HAP-1 (cell line): ENCODE measurements at regions not wholly inside any gene's neighbourhood (a gene's known extent, or its start where the extent isn't known, plus 50 kb on each side); places are given as distances from the start of the nearest gene placed in this dataset.
"Not testable (repeated sequence)": the region's sequence is repeated elsewhere in the genome, so short reads cannot be mapped to it uniquely, and the experiment has no call there.

Experiments
- DNase-seq, 2 experiments: peaks; one replicate each; pipeline ENCODE4 v3.0.0-alpha.2; 2016 to 2020; ENCODE audit warnings: low spot score in 2 of 2
- H3K27me3 ChIP-seq: fragments of 250-450 bp; sonication (Bioruptor Pico); 2 replicates; pipeline ENCODE4 v1.5.1; 2020; ENCODE audit warnings: low read depth, mild to moderate bottlenecking, moderate library complexity
- H3K36me3 ChIP-seq: fragments of 250-450 bp; sonication (Bioruptor Pico); replicated peaks from 2 replicates; pipeline ENCODE4 v1.5.1; 2020; ENCODE audit warnings: mild to moderate bottlenecking
- H3K4me1 ChIP-seq: fragments of 250-450 bp; sonication (Bioruptor Pico); 2 replicates; pipeline ENCODE4 v1.5.1; 2020; ENCODE audit warnings: mild to moderate bottlenecking
- H3K4me3 ChIP-seq: fragments of 250-450 bp; sonication (Bioruptor Pico); 2 replicates; pipeline ENCODE4 v1.5.1; 2020; ENCODE audit warnings: mild to moderate bottlenecking, moderate library complexity
- H3K9me3 ChIP-seq: fragments of 250-450 bp; sonication (Bioruptor Pico); 2 replicates; pipeline ENCODE4 v1.5.1; 2020; ENCODE audit warnings: mild to moderate bottlenecking, moderate library complexity
- in situ Hi-C: fragments of 300-500 bp; cut with MboI; formaldehyde crosslinking; loops from 3 replicates; pipeline ENCODE4 v1.14.3; 2020; ENCODE audit warnings: low sequenced_read_pairs, inconsistent platforms, mixed read lengths

- no peaks in the 10 kb centered on the region for H3K9me3 ChIP-seq
- no peak for DNase-seq
- no peaks in the 10 kb centered on the region for H3K27me3 ChIP-seq
- no peak overlapping the region for H3K4me3 ChIP-seq
- no peaks in the 10 kb centered on the region for H3K4me1 ChIP-seq
- in situ Hi-C loops: no loop called here
- no peaks in the 10 kb centered on the region for H3K36me3 ChIP-seq
These were observed 109.3 kb downstream of the GPX5 start for GRCh38 chr6:28634761-28635546.

GRCh38 chr6:28635547-28636158 lies 110.0 kb downstream of the GPX5 start:
- no peaks in the 10 kb centered on the region for H3K4me1 ChIP-seq
- H3K9me3 ChIP-seq: no peaks in the 10 kb centered on the region
- no peak for DNase-seq
- in situ Hi-C loops: no loop called here
- H3K36me3 ChIP-seq: no peaks in the 10 kb centered on the region
- H3K27me3 ChIP-seq: no peaks in the 10 kb centered on the region
- no peak overlapping the region for H3K4me3 ChIP-seq

GRCh38 chr6:28638787-28639430 lies 113.2 kb downstream of the GPX5 start:
- Histone ChIP-seq H3K4me1 (no peaks in the 10 kb centered on the region), H3K27me3 (no peaks in the 10 kb centered on the region), H3K36me3 (no peaks in the 10 kb centered on the region), H3K9me3 (no peaks in the 10 kb centered on the region), H3K4me3 (no peak overlapping the region)
- in situ Hi-C loops: no loop called here
- no peak for DNase-seq

GRCh38 chr6:28639445-28640290 lies 114.0 kb downstream of the GPX5 start:
- H3K27me3 ChIP-seq, in situ Hi-C loops, H3K9me3 ChIP-seq: not testable (repeated sequence)

GRCh38 chr6:28643017-28643740 lies 117.5 kb downstream of the GPX5 start:
- H3K4me3 ChIP-seq: peak overlapping the region; percentile 2; the same call in 1 of the 2 replicates
- no peaks in the 10 kb centered on the region for H3K36me3 ChIP-seq
- H3K4me1 ChIP-seq: peaks cover 2% of the 10 kb centered on the region; the same call in 1 of the 2 replicates
- no peaks in the 10 kb centered on the region for H3K9me3 ChIP-seq
- in situ Hi-C loops: no loop called here
- H3K27me3 ChIP-seq: no peaks in the 10 kb centered on the region
- DNase-seq: peak; percentile 87 to 89

More at GRCh38 chr6:28639445-28640290, 114.0 kb downstream of the GPX5 start:
- DNase-seq, H3K4me1 ChIP-seq, H3K4me3 ChIP-seq, H3K36me3 ChIP-seq: not testable (repeated sequence)

GRCh38 chr6:28646650-28647049 lies 121.0 kb downstream of the GPX5 start:
- Histone ChIP-seq H3K4me1 (peaks cover 13% of the 10 kb centered on the region), H3K27me3 (no peaks in the 10 kb centered on the region), H3K9me3 (no peaks in the 10 kb centered on the region), H3K4me3 (no peak overlapping the region), H3K36me3 (no peaks in the 10 kb centered on the region)
- in situ Hi-C loops: no loop called here
- DNase-seq: no peak

GRCh38 chr6:28648035-28648877 lies 122.6 kb downstream of the GPX5 start:
- no peaks in the 10 kb centered on the region for H3K9me3 ChIP-seq
- peak overlapping the region; percentile 55 for H3K4me3 ChIP-seq
- peaks cover 13% of the 10 kb centered on the region for H3K4me1 ChIP-seq
- H3K27me3 ChIP-seq: no peaks in the 10 kb centered on the region
- in situ Hi-C loops: no loop called here
- no peaks in the 10 kb centered on the region for H3K36me3 ChIP-seq
- DNase-seq: peak; percentile 83 to 89

GRCh38 chr6:28648878-28649375 lies 123.2 kb downstream of the GPX5 start:
- Histone ChIP-seq H3K27me3 (no peaks in the 10 kb centered on the region), H3K36me3 (no peaks in the 10 kb centered on the region), H3K4me3 (peak overlapping the region; percentile 55), H3K9me3 (no peaks in the 10 kb centered on the region), H3K4me1 (peaks cover 13% of the 10 kb centered on the region)
- in situ Hi-C loops: no loop called here
- DNase-seq: peak; percentile 23 to 26

- no peaks in the 10 kb centered on the region for H3K9me3 ChIP-seq
- no peak for DNase-seq
- no peak overlapping the region for H3K4me3 ChIP-seq
- H3K4me1 ChIP-seq: peaks cover 13% of the 10 kb centered on the region
- in situ Hi-C loops: no loop called here
- no peaks in the 10 kb centered on the region for H3K36me3 ChIP-seq
- H3K27me3 ChIP-seq: no peaks in the 10 kb centered on the region
These were observed 125.5 kb downstream of the GPX5 start for GRCh38 chr6:28651161-28651560.

- H3K27me3 ChIP-seq: no peaks in the 10 kb centered on the region
- no peak overlapping the region for H3K4me3 ChIP-seq
- no peak for DNase-seq
- in situ Hi-C loops: no loop called here
- no peaks in the 10 kb centered on the region for H3K36me3 ChIP-seq
- H3K4me1 ChIP-seq: peaks cover 13% of the 10 kb centered on the region
- H3K9me3 ChIP-seq: no peaks in the 10 kb centered on the region
These were observed 128.2 kb downstream of the GPX5 start for GRCh38 chr6:28653876-28654275.

GRCh38 chr6:28655164-28655563 lies 129.5 kb downstream of the GPX5 start:
- DNase-seq: no peak

GRCh38 chr6:28656715-28657114 lies 131.0 kb downstream of the GPX5 start:
- Histone ChIP-seq H3K9me3 (no peaks in the 10 kb centered on the region), H3K27me3 (no peaks in the 10 kb centered on the region), H3K4me3 (peak overlapping the region; percentile 54), H3K4me1 (peaks cover 4% of the 10 kb centered on the region), H3K36me3 (no peaks in the 10 kb centered on the region)
- DNase-seq: no peak
- in situ Hi-C loops: no loop called here

More at GRCh38 chr6:28655164-28655563, 129.5 kb downstream of the GPX5 start:
- Histone ChIP-seq H3K4me3 (no peak overlapping the region), H3K4me1 (peaks cover 4% of the 10 kb centered on the region), H3K9me3 (no peaks in the 10 kb centered on the region), H3K36me3 (no peaks in the 10 kb centered on the region), H3K27me3 (no peaks in the 10 kb centered on the region)
- in situ Hi-C loops: no loop called here
